Peyer's patch (tissue), 4 donors: ENCODE measurements at regions not wholly inside any gene's neighbourhood (a gene's known extent, or its start where the extent isn't known, plus 50 kb on each side); places are given as distances from the start of the nearest gene placed in this dataset.
A peak's percentile ranks its signal among the peaks of the same experiment; 100 is the strongest.

Source experiments
- DNase-seq, 3 donors: peaks; one replicate each; pipeline ENCODE4 v3.0.0-alpha.2; 2017 to 2019
- H3K27ac ChIP-seq, 4 donors: fragments of 200-600 bp; sonication (generic); one replicate each; pipeline ENCODE4 v1.5.1; 2016 to 2019
- H3K27me3 ChIP-seq, 2 donors: fragments of 200-600 bp; sonication (generic); one replicate each; pipeline ENCODE4 v1.5.1; 2019
- H3K36me3 ChIP-seq, 3 donors: fragments of 200-600 bp; sonication (generic); one replicate each; pipeline ENCODE4 v1.5.1; 2016 to 2019
- H3K4me1 ChIP-seq, 4 donors: fragments of 200-600 bp; sonication (generic); one replicate each; pipeline ENCODE4 v1.5.1; 2016 to 2019
- H3K4me3 ChIP-seq, 4 donors: fragments of 200-600 bp; sonication (generic); 1 replicate in 3 of 4; 2 replicates in 1 of 4; pipeline ENCODE4 v1.5.1; 2016 to 2019; ENCODE audit warnings: mild to moderate bottlenecking in 1 of 4
- H3K9me3 ChIP-seq, 4 donors: fragments of 200-600 bp; sonication (generic); one replicate each; pipeline ENCODE4 v1.5.1; 2016 to 2019; ENCODE audit warnings: mild to moderate bottlenecking in 1 of 4
- POLR2A ChIP-seq, 2 donors: fragments of 450-650 bp; IDR thresholded peaks; one replicate each; pipeline ENCODE4 v1.5.1; 2017; ENCODE audit warnings: antibody characterized with exemption in 2 of 2, mild to moderate bottlenecking in 2 of 2, moderate library complexity in 2 of 2
- TF ChIP-seq, protein P1 (sequence below), 6 experiments: fragments of 450-650 bp in 4 of 6; fragments of 200-600 bp in 2 of 6; sonication (generic) in 1 of 6; IDR thresholded peaks; one replicate each; pipeline ENCODE4 v1.5.1; 2017 to 2019; ENCODE audit warnings: antibody characterized with exemption in 6 of 6, mild to moderate bottlenecking in 3 of 6, moderate library complexity in 1 of 6

DNA sequence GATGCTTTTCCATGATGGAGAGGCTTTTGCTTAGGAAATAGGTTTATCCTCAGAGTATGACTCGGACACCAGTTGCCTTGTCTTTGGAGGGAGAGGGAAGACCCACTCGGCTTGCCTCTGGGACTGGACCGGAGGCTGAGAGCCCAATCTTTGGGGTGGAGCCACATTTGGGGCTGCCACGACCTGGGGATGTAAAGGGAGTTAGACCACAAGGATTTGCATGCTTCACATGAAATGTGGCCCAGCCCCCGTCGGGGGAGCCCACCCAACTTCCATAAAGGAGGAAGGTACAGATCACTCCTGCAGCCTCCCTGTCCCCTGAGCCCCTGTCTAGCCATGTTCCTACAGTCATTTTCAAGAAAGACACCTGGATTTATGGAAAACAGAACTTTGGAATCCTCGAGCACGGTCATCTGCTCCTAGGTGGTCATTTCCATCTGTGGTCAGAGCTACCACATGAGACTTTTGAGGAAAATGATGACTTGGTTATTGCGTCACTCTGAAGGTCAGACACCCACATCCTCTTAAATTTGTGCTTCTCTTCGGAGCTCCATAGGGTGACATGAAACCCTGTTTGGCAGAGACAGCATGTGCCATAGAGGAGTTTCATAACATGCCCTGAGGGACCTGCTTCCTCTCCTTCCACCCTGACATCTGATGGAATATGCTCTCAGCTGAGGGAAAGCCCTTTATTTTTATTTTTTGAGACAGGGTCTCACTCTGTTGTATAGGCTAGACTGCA, 99.4 kb upstream of the SLC45A1 start:
- no peak overlapping the region for H3K27ac ChIP-seq
- no peaks in the 10 kb centered on the region for H3K9me3 ChIP-seq
- no peak for DNase-seq
- TF ChIP-seq, protein P1, sequence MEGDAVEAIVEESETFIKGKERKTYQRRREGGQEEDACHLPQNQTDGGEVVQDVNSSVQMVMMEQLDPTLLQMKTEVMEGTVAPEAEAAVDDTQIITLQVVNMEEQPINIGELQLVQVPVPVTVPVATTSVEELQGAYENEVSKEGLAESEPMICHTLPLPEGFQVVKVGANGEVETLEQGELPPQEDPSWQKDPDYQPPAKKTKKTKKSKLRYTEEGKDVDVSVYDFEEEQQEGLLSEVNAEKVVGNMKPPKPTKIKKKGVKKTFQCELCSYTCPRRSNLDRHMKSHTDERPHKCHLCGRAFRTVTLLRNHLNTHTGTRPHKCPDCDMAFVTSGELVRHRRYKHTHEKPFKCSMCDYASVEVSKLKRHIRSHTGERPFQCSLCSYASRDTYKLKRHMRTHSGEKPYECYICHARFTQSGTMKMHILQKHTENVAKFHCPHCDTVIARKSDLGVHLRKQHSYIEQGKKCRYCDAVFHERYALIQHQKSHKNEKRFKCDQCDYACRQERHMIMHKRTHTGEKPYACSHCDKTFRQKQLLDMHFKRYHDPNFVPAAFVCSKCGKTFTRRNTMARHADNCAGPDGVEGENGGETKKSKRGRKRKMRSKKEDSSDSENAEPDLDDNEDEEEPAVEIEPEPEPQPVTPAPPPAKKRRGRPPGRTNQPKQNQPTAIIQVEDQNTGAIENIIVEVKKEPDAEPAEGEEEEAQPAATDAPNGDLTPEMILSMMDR (IDR thresholded peaks at IDR 0.05) = no peak
- TF ChIP-seq POLR2A (IDR thresholded peaks at IDR 0.05) = no peak
- peaks cover 0 to 8% (median 2%) of the 10 kb centered on the region in 4 donors for H3K4me1 ChIP-seq
- H3K27me3 ChIP-seq = no peaks in the 10 kb centered on the region
- no peak overlapping the region for H3K4me3 ChIP-seq
- no peaks in the 10 kb centered on the region for H3K36me3 ChIP-seq

DNA sequence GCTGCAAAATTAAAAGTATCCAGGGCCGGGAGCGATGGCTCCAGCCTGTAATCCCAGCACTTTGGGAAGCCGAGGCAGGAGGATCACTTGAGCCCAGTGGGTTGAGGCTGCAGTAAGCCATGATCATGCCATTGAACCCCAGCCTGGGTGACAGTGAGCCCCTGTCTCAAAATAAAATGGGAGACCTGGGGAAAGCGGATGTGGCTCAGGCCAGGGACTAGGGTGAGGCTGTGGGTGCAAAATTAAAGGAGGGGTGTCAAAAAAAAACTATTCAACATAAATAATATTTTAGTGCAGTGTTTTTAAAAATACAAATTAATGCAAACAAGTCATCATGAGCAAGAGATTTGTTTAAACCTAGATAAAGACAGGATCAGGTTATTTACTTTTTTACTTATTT, 100.1 kb upstream of the SLC45A1 start:
- Histone ChIP-seq H3K4me3 (peak overlapping the region in 3 of 4 donors; percentile 16 to 64 (median 55)), H3K36me3 (no peaks in the 10 kb centered on the region), H3K27ac (peak overlapping the region in 3 of 4 donors; percentile 57 to 75 (median 70)), H3K4me1 (peaks cover 0 to 8% (median 2%) of the 10 kb centered on the region in 4 donors), H3K27me3 (no peaks in the 10 kb centered on the region), H3K9me3 (no peaks in the 10 kb centered on the region)
- DNase-seq = no peak
- TF ChIP-seq POLR2A (IDR thresholded peaks at IDR 0.05) = no peak
- TF ChIP-seq, protein P1 (IDR thresholded peaks at IDR 0.05) = no peak

DNA sequence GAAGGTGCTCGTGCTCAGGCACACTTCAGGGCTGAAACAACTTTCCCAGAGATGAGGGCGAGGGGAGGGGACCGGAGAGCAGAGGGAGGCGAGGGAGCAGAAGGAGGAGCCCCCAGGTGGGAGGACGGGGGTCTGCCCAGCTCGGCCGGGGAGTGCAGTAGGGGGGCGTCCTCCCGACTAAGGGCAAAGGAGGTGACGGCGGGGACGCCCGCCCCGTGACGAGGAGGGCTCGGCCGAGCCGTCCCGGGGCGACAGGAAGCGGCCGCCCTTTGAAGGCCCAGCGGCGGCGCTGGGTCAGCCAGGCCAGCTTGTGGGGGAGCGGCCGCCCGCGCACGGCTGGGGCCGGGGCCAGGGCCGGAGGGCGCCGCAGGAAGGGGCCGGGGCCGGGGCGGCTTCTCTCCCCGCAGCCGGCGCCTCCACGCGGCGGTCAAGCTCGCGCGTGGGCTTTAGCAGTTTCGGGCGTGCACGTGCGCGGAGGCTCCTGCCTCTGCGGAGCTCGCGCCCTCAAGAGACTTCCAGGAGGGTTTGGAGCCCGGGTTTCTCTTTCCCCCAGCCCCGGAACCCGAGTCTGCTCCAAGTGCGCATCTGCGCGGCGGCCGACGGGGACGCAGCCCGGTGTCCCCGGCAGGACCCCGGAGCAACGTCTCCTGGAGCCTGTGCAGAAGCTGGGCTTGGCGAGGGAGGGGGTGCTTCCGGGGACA, 100.8 kb upstream of the SLC45A1 start:
- TF ChIP-seq, protein P1 (IDR thresholded peaks at IDR 0.05) = peak in 1 of 6 experiments; percentile 27
- no peak for TF ChIP-seq POLR2A (IDR thresholded peaks at IDR 0.05)
- Histone ChIP-seq H3K27ac (peak overlapping the region; percentile 16 to 75 (median 64)), H3K9me3 (no peaks in the 10 kb centered on the region), H3K27me3 (no peaks in the 10 kb centered on the region), H3K36me3 (no peaks in the 10 kb centered on the region), H3K4me1 (peaks cover 0 to 8% (median 2%) of the 10 kb centered on the region in 4 donors), H3K4me3 (peak overlapping the region; percentile 16 to 64 (median 46))
- DNase-seq = peak in 1 of 3 donors; percentile 68

DNA sequence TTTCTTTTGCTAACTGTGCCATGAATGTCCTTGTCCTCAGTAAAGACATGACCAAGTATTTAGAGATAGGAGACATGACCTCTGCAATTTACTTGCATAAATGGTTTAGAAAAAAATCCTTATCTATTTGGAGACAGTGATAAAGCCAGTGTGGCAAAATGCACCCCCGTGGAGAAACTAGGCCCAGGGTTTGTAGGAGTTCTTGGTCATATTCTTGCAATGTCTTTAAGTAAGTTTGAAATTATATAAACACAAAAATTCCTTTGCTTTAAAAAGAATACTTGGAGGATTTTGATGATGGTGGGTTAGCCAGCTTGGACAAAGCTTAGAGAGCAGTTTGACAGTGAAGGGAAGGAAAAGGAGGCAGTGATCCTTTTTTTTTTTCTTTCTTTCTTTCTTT, 101.9 kb upstream of the SLC45A1 start:
- Histone ChIP-seq H3K27ac (no peak overlapping the region), H3K4me1 (peaks cover 0 to 8% (median 2%) of the 10 kb centered on the region in 4 donors), H3K9me3 (no peaks in the 10 kb centered on the region), H3K36me3 (no peaks in the 10 kb centered on the region), H3K27me3 (no peaks in the 10 kb centered on the region), H3K4me3 (no peak overlapping the region)
- DNase-seq = no peak
- TF ChIP-seq, protein P1 (IDR thresholded peaks at IDR 0.05) = no peak
- TF ChIP-seq POLR2A (IDR thresholded peaks at IDR 0.05) = no peak

DNA sequence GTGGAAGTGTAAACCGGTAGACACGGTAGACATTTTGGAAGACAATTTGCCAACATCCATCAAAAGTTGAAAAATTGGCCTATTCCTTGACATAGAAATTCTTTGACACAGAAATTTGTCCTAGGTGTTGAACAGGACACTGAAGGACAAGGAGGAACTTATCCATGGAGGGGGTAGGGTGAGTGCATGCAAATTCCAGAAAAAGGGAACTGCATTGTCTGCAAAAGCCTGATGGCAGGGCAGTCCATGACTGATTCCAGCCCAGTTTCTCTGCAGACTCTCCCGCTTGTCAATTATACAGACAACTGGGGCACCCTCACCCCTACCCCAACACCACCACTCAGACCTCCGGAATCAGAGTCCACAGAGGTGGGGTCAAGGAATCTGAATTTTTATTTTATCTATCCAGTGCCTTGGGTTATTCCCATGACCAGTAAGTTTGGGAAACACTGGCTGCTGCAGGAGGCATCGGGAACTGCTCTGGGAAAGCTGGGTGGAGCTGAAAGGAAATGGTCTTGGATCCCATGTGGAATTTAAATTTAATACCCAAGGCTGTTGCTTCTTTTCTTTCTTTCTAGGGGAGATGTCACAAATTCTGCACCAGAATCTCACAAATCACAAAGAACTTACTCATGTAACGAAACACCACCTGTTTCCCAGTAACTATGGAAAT, 103.3 kb upstream of the SLC45A1 start:
- no peak for TF ChIP-seq POLR2A (IDR thresholded peaks at IDR 0.05)
- TF ChIP-seq, protein P1 (IDR thresholded peaks at IDR 0.05) = no peak
- no peaks in the 10 kb centered on the region for H3K9me3 ChIP-seq
- no peak for DNase-seq
- H3K4me3 ChIP-seq = no peak overlapping the region
- H3K36me3 ChIP-seq = no peaks in the 10 kb centered on the region
- H3K4me1 ChIP-seq = peaks cover 0 to 8% (median 2%) of the 10 kb centered on the region in 4 donors
- no peaks in the 10 kb centered on the region for H3K27me3 ChIP-seq
- no peak overlapping the region for H3K27ac ChIP-seq
